Astrocyte (in vitro differentiated cells and primary cell): ENCODE measurements at regions not wholly inside any gene's neighbourhood (a gene's known extent, or its start where the extent isn't known, plus 50 kb on each side); places are given as distances from the start of the nearest gene placed in this dataset.

Experiments
- DNase-seq: peaks from one replicate; pipeline ENCODE4 v3.0.0-alpha.2; 2010; ENCODE audit warnings: low read depth
- FAIRE-seq: peaks from 2 replicates; lab custom pipeline; 2011; peaks lifted over from hg19 to GRCh38; lab: Jason Lieb, UNC
- H2AFZ ChIP-seq: 2 replicates; pipeline ENCODE4 v1.6.0; 2012; ENCODE audit warnings: low read depth, low read length, inconsistent platforms
- H3K27ac ChIP-seq: 2 replicates; pipeline ENCODE4 v1.5.1; 2011; ENCODE audit warnings: low read depth, low read length, inconsistent platforms
- H3K27me3 ChIP-seq: 2 replicates; pipeline ENCODE4 v1.6.0; 2011; ENCODE audit warnings: low read length, inconsistent platforms; ENCODE audit not compliant: insufficient read depth
- H3K36me3 ChIP-seq: 2 replicates; pipeline ENCODE4 v1.5.1; 2011; ENCODE audit warnings: low read length, inconsistent platforms; ENCODE audit not compliant: insufficient read depth
- H3K4me1 ChIP-seq: 2 replicates; pipeline ENCODE4 v1.5.1; 2011; ENCODE audit warnings: low read length, inconsistent platforms; ENCODE audit not compliant: insufficient read depth
- H3K4me2 ChIP-seq: 2 replicates; pipeline ENCODE4 v1.6.0; 2012; ENCODE audit warnings: low read length, inconsistent platforms
- H3K4me3 ChIP-seq: 2 replicates; pipeline ENCODE4 v1.5.1; 2011; ENCODE audit warnings: low read depth, mild to moderate bottlenecking, low read length, inconsistent platforms; ENCODE audit not compliant: insufficient read depth
- H3K79me2 ChIP-seq: 2 replicates; pipeline ENCODE4 v1.6.0; 2012; ENCODE audit warnings: mild to moderate bottlenecking, low read length, inconsistent platforms; ENCODE audit not compliant: insufficient read depth
- H3K9ac ChIP-seq: 2 replicates; pipeline ENCODE4 v1.6.0; 2012; ENCODE audit warnings: mild to moderate bottlenecking, low read length, inconsistent platforms
- H3K9me3 ChIP-seq: 2 replicates; pipeline ENCODE4 v1.5.1; 2012; ENCODE audit warnings: low read depth, mild to moderate bottlenecking, low read length, inconsistent platforms; ENCODE audit not compliant: insufficient read depth
- H4K20me1 ChIP-seq: 2 replicates; pipeline ENCODE4 v1.6.0; 2012; ENCODE audit warnings: low read length, inconsistent platforms; ENCODE audit not compliant: insufficient read depth
- H3K27ac Mint-ChIP-seq: one replicate; pipeline ENCODE4 v1.8.0; 2021; ENCODE audit warnings: mild to moderate bottlenecking, mixed read lengths; ENCODE audit not compliant: unreplicated experiment
- H3K27me3 Mint-ChIP-seq: one replicate; pipeline ENCODE4 v1.8.0; 2021; ENCODE audit warnings: low read depth, mixed read lengths; ENCODE audit not compliant: unreplicated experiment
- H3K36me3 Mint-ChIP-seq: one replicate; pipeline ENCODE4 v1.8.0; 2021; ENCODE audit warnings: low read depth, mixed read lengths; ENCODE audit not compliant: unreplicated experiment
- H3K4me1 Mint-ChIP-seq: one replicate; pipeline ENCODE4 v1.8.0; 2021; ENCODE audit warnings: low read depth, mixed read lengths; ENCODE audit not compliant: unreplicated experiment
- H3K4me3 Mint-ChIP-seq: one replicate; pipeline ENCODE4 v1.8.0; 2021; ENCODE audit warnings: mild to moderate bottlenecking, moderate library complexity, mixed read lengths; ENCODE audit not compliant: unreplicated experiment
- H3K9me3 Mint-ChIP-seq: one replicate; pipeline ENCODE4 v1.8.0; 2021; ENCODE audit warnings: mild to moderate bottlenecking, mixed read lengths; ENCODE audit not compliant: unreplicated experiment
- CTCF ChIP-seq: IDR thresholded peaks from 2 replicates; pipeline ENCODE4 v1.5.1; 2011; ENCODE audit warnings: low read depth, mild to moderate bottlenecking, inconsistent platforms, low read length, moderate library complexity; ENCODE audit not compliant: insufficient read depth
- EZH2 ChIP-seq: IDR thresholded peaks from 2 replicates; pipeline ENCODE4 v1.6.1; 2012; ENCODE audit warnings: mild to moderate bottlenecking, low read length, inconsistent platforms; ENCODE audit not compliant: insufficient read depth

GRCh38 chr6:50437901-50438300, 275.4 kb upstream of the TFAP2D start:
- Histone ChIP-seq H3K9me3 (no peaks in the 10 kb centered on the region), H3K4me1 (no peaks in the 10 kb centered on the region), H3K36me3 (no peaks in the 10 kb centered on the region), H3K4me3 (no peak overlapping the region), H4K20me1 (no peaks in the 10 kb centered on the region), H3K9ac (no peak overlapping the region), H3K27me3 (no peaks in the 10 kb centered on the region), H3K79me2 (no peaks in the 10 kb centered on the region), H3K4me2 (no peak overlapping the region), H2AFZ (no peak overlapping the region), H3K27ac (no peak overlapping the region)
- TF ChIP-seq CTCF = no peak
- Mint-ChIP-seq H3K4me3 (no peak overlapping the region), H3K27me3 (no peaks in the 10 kb centered on the region), H3K27ac (no peak overlapping the region), H3K4me1 (no peaks in the 10 kb centered on the region), H3K36me3 (no peaks in the 10 kb centered on the region), H3K9me3 (no peaks in the 10 kb centered on the region)
- DNase-seq (no peak), FAIRE-seq (no peak)

- no peaks in the 10 kb centered on the region for H3K36me3 Mint-ChIP-seq
- no peak for DNase-seq
- H2AFZ ChIP-seq = no peak overlapping the region
- H3K4me2 ChIP-seq = no peak overlapping the region
- no peak overlapping the region for H3K27ac ChIP-seq
- H3K9me3 ChIP-seq = no peaks in the 10 kb centered on the region
- H3K79me2 ChIP-seq = no peaks in the 10 kb centered on the region
- no peaks in the 10 kb centered on the region for H4K20me1 ChIP-seq
- H3K9me3 Mint-ChIP-seq = no peaks in the 10 kb centered on the region
- no peaks in the 10 kb centered on the region for H3K27me3 Mint-ChIP-seq
- H3K36me3 ChIP-seq = no peaks in the 10 kb centered on the region
- no peak overlapping the region for H3K4me3 Mint-ChIP-seq
- no peaks in the 10 kb centered on the region for H3K4me1 ChIP-seq
- no peaks in the 10 kb centered on the region for H3K4me1 Mint-ChIP-seq
- H3K27ac Mint-ChIP-seq = no peak overlapping the region
- FAIRE-seq = no peak
- TF ChIP-seq CTCF (no peak), EZH2 (no peak)
- H3K4me3 ChIP-seq = no peak overlapping the region
- H3K9ac ChIP-seq = no peak overlapping the region
- H3K27me3 ChIP-seq = no peaks in the 10 kb centered on the region
These were observed 270.7 kb upstream of the TFAP2D start for GRCh38 chr6:50442531-50443040.

GRCh38 chr6:50443144-50443543, 270.2 kb upstream of the TFAP2D start:
- no peak for DNase-seq
- no peak for FAIRE-seq

More at GRCh38 chr6:50443144-50443543, 270.2 kb upstream of the TFAP2D start:
- Mint-ChIP-seq H3K4me1 (no peaks in the 10 kb centered on the region), H3K27me3 (no peaks in the 10 kb centered on the region), H3K4me3 (no peak overlapping the region), H3K27ac (no peak overlapping the region), H3K9me3 (no peaks in the 10 kb centered on the region), H3K36me3 (no peaks in the 10 kb centered on the region)
- Histone ChIP-seq H3K36me3 (no peaks in the 10 kb centered on the region), H3K27ac (no peak overlapping the region), H3K4me3 (no peak overlapping the region), H3K4me2 (no peak overlapping the region), H2AFZ (no peak overlapping the region), H3K4me1 (no peaks in the 10 kb centered on the region), H3K79me2 (no peaks in the 10 kb centered on the region), H3K27me3 (no peaks in the 10 kb centered on the region), H3K9me3 (no peaks in the 10 kb centered on the region), H3K9ac (no peak overlapping the region), H4K20me1 (no peaks in the 10 kb centered on the region)
- TF ChIP-seq CTCF (no peak), EZH2 (no peak)
